Astrocyte (in vitro differentiated cells and primary cell): ENCODE measurements at regions not wholly inside any gene's neighbourhood (a gene's known extent, or its start where the extent isn't known, plus 50 kb on each side); places are given as distances from the start of the nearest gene placed in this dataset.
"Not testable (repeated sequence)": the region's sequence is repeated elsewhere in the genome, so short reads cannot be mapped to it uniquely, and the experiment has no call there.

Experiments used
- DNase-seq: peaks from one replicate; pipeline ENCODE4 v3.0.0-alpha.2; 2010; ENCODE audit warnings: low read depth
- FAIRE-seq: peaks from 2 replicates; lab custom pipeline; 2011; peaks lifted over from hg19 to GRCh38; lab: Jason Lieb, UNC
- H2AFZ ChIP-seq: 2 replicates; pipeline ENCODE4 v1.6.0; 2012; ENCODE audit warnings: low read depth, low read length, inconsistent platforms
- H3K27ac ChIP-seq: 2 replicates; pipeline ENCODE4 v1.5.1; 2011; ENCODE audit warnings: low read depth, low read length, inconsistent platforms
- H3K27me3 ChIP-seq: 2 replicates; pipeline ENCODE4 v1.6.0; 2011; ENCODE audit warnings: low read length, inconsistent platforms; ENCODE audit not compliant: insufficient read depth
- H3K36me3 ChIP-seq: 2 replicates; pipeline ENCODE4 v1.5.1; 2011; ENCODE audit warnings: low read length, inconsistent platforms; ENCODE audit not compliant: insufficient read depth
- H3K4me1 ChIP-seq: 2 replicates; pipeline ENCODE4 v1.5.1; 2011; ENCODE audit warnings: low read length, inconsistent platforms; ENCODE audit not compliant: insufficient read depth
- H3K4me2 ChIP-seq: 2 replicates; pipeline ENCODE4 v1.6.0; 2012; ENCODE audit warnings: low read length, inconsistent platforms
- H3K4me3 ChIP-seq: 2 replicates; pipeline ENCODE4 v1.5.1; 2011; ENCODE audit warnings: low read depth, mild to moderate bottlenecking, low read length, inconsistent platforms; ENCODE audit not compliant: insufficient read depth
- H3K79me2 ChIP-seq: 2 replicates; pipeline ENCODE4 v1.6.0; 2012; ENCODE audit warnings: mild to moderate bottlenecking, low read length, inconsistent platforms; ENCODE audit not compliant: insufficient read depth
- H3K9ac ChIP-seq: 2 replicates; pipeline ENCODE4 v1.6.0; 2012; ENCODE audit warnings: mild to moderate bottlenecking, low read length, inconsistent platforms
- H3K9me3 ChIP-seq: 2 replicates; pipeline ENCODE4 v1.5.1; 2012; ENCODE audit warnings: low read depth, mild to moderate bottlenecking, low read length, inconsistent platforms; ENCODE audit not compliant: insufficient read depth
- H4K20me1 ChIP-seq: 2 replicates; pipeline ENCODE4 v1.6.0; 2012; ENCODE audit warnings: low read length, inconsistent platforms; ENCODE audit not compliant: insufficient read depth
- H3K27ac Mint-ChIP-seq: one replicate; pipeline ENCODE4 v1.8.0; 2021; ENCODE audit warnings: mild to moderate bottlenecking, mixed read lengths; ENCODE audit not compliant: unreplicated experiment
- H3K27me3 Mint-ChIP-seq: one replicate; pipeline ENCODE4 v1.8.0; 2021; ENCODE audit warnings: low read depth, mixed read lengths; ENCODE audit not compliant: unreplicated experiment
- H3K36me3 Mint-ChIP-seq: one replicate; pipeline ENCODE4 v1.8.0; 2021; ENCODE audit warnings: low read depth, mixed read lengths; ENCODE audit not compliant: unreplicated experiment
- H3K4me1 Mint-ChIP-seq: one replicate; pipeline ENCODE4 v1.8.0; 2021; ENCODE audit warnings: low read depth, mixed read lengths; ENCODE audit not compliant: unreplicated experiment
- H3K4me3 Mint-ChIP-seq: one replicate; pipeline ENCODE4 v1.8.0; 2021; ENCODE audit warnings: mild to moderate bottlenecking, moderate library complexity, mixed read lengths; ENCODE audit not compliant: unreplicated experiment
- H3K9me3 Mint-ChIP-seq: one replicate; pipeline ENCODE4 v1.8.0; 2021; ENCODE audit warnings: mild to moderate bottlenecking, mixed read lengths; ENCODE audit not compliant: unreplicated experiment
- CTCF ChIP-seq: IDR thresholded peaks from 2 replicates; pipeline ENCODE4 v1.5.1; 2011; ENCODE audit warnings: low read depth, mild to moderate bottlenecking, inconsistent platforms, low read length, moderate library complexity; ENCODE audit not compliant: insufficient read depth
- EZH2 ChIP-seq: IDR thresholded peaks from 2 replicates; pipeline ENCODE4 v1.6.1; 2012; ENCODE audit warnings: mild to moderate bottlenecking, low read length, inconsistent platforms; ENCODE audit not compliant: insufficient read depth

DNA sequence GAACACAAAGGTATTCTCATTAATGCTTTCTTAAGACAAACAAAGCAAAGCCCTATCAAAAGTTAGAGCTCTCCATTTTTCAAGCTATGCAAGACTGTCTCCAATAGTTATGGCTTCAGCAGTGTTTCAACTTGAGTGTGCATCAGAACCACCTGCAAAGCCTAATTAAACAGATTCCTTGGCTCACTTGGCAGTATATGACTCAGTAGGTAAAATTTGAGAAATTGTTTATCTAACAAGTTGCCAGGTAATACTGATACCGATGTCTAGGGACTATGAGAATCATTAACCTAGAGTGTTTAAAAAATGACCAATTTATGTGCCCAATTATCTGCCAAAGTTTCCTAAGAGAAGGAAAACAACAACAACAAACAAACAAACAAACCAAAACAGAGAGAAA is 60.3 kb upstream of the PARP8 start:
- H3K27ac ChIP-seq = no peak overlapping the region
- no peaks in the 10 kb centered on the region for H3K36me3 ChIP-seq
- Mint-ChIP-seq H3K9me3 (peaks cover 4% of the 10 kb centered on the region), H3K4me3 (no peak overlapping the region), H3K4me1 (no peaks in the 10 kb centered on the region), H3K36me3 (no peaks in the 10 kb centered on the region), H3K27ac (no peak overlapping the region), H3K27me3 (no peaks in the 10 kb centered on the region)
- H3K9me3 ChIP-seq = no peaks in the 10 kb centered on the region
- H2AFZ ChIP-seq = no peak overlapping the region
- no peak overlapping the region for H3K9ac ChIP-seq
- H3K79me2 ChIP-seq = no peaks in the 10 kb centered on the region
- no peak overlapping the region for H3K4me3 ChIP-seq
- FAIRE-seq (no peak), DNase-seq (no peak)
- H3K27me3 ChIP-seq = no peaks in the 10 kb centered on the region
- no peaks in the 10 kb centered on the region for H3K4me1 ChIP-seq
- no peaks in the 10 kb centered on the region for H4K20me1 ChIP-seq
- no peak overlapping the region for H3K4me2 ChIP-seq
- TF ChIP-seq EZH2 (no peak), CTCF (no peak)

GRCh38 chr5:50607456-50607855 is 59.0 kb upstream of the PARP8 start:
- H4K20me1 ChIP-seq, H3K79me2 ChIP-seq, H3K9me3 ChIP-seq, H3K4me2 ChIP-seq, H3K4me1 ChIP-seq, DNase-seq, H3K27ac ChIP-seq, H3K27me3 ChIP-seq, H3K36me3 Mint-ChIP-seq, FAIRE-seq, H3K9me3 Mint-ChIP-seq, H3K27ac Mint-ChIP-seq, H3K27me3 Mint-ChIP-seq, H2AFZ ChIP-seq, H3K9ac ChIP-seq, H3K4me3 ChIP-seq, H3K4me1 Mint-ChIP-seq, H3K4me3 Mint-ChIP-seq, H3K36me3 ChIP-seq: not testable (repeated sequence)

- not testable (repeated sequence) for FAIRE-seq, H3K27ac Mint-ChIP-seq, H4K20me1 ChIP-seq, H3K79me2 ChIP-seq, H2AFZ ChIP-seq, H3K4me3 ChIP-seq, H3K27me3 ChIP-seq, H3K36me3 ChIP-seq, H3K4me1 Mint-ChIP-seq, H3K9ac ChIP-seq, H3K36me3 Mint-ChIP-seq, H3K9me3 Mint-ChIP-seq, H3K4me3 Mint-ChIP-seq, H3K4me1 ChIP-seq, DNase-seq, H3K27ac ChIP-seq, H3K9me3 ChIP-seq, H3K27me3 Mint-ChIP-seq, H3K4me2 ChIP-seq
Measured at GRCh38 chr5:50607953-50608705, 58.3 kb upstream of the PARP8 start.

- H3K36me3 Mint-ChIP-seq, H3K4me3 ChIP-seq, H3K9me3 Mint-ChIP-seq, FAIRE-seq, H3K27ac ChIP-seq, H3K4me2 ChIP-seq, H3K27ac Mint-ChIP-seq, H3K4me1 Mint-ChIP-seq, H3K4me3 Mint-ChIP-seq, H2AFZ ChIP-seq, H3K36me3 ChIP-seq, H3K27me3 ChIP-seq, H3K79me2 ChIP-seq, H3K27me3 Mint-ChIP-seq, H3K9ac ChIP-seq, H4K20me1 ChIP-seq, DNase-seq, H3K4me1 ChIP-seq, H3K9me3 ChIP-seq: not testable (repeated sequence)
Measured at GRCh38 chr5:50613057-50613456, 53.4 kb upstream of the PARP8 start.
